Bronchial epithelial cell (primary cell): ENCODE measurements at regions not wholly inside any gene's neighbourhood (a gene's known extent, or its start where the extent isn't known, plus 50 kb on each side); places are given as distances from the start of the nearest gene placed in this dataset.

Experiments
- DNase-seq: peaks from one replicate; pipeline ENCODE4 v3.0.0-alpha.2; 2010; ENCODE audit warnings: low read depth
- FAIRE-seq: peaks from 2 replicates; lab custom pipeline; 2011; peaks lifted over from hg19 to GRCh38; lab: Jason Lieb, UNC
- H3K27me3 ChIP-seq: 2 replicates; pipeline ENCODE4 v1.5.1; 2011; ENCODE audit warnings: low read length; ENCODE audit not compliant: control insufficient read depth, insufficient read depth
- H3K36me3 ChIP-seq: 2 replicates; pipeline ENCODE4 v1.5.1; 2011; ENCODE audit warnings: low read length; ENCODE audit not compliant: control insufficient read depth, insufficient read depth
- H3K4me3 ChIP-seq: 2 replicates; pipeline ENCODE4 v1.5.1; 2011; ENCODE audit warnings: mild to moderate bottlenecking, low read depth, low read length, control low read depth
- TF ChIP-seq, protein P1 (sequence below): IDR thresholded peaks from 2 replicates; pipeline ENCODE4 v1.5.1; 2011; ENCODE audit warnings: mild to moderate bottlenecking, moderate library complexity, low read length, control low read depth, inconsistent platforms; ENCODE audit not compliant: insufficient read depth, severe bottlenecking

DNA sequence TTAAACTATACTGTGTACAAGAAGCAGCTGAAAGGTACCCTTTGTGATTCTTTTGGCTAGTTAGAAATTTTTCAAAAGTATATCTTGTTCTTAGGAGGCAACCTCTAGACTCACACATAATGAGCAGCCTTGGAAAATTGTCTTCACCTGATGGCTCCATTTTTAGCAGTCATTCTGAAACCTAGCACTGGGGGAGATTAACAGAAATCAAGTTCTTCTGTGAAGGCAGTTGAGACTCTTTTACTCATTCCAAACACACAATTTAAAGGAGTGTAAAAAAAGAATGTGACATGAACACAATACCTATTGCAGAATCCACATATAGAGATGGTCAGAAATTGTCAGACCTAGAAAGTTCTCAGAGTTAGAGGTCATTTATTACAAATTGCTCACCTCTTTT, 197.7 kb downstream of the UBE2E3 start:
- no peak for FAIRE-seq

DNA sequence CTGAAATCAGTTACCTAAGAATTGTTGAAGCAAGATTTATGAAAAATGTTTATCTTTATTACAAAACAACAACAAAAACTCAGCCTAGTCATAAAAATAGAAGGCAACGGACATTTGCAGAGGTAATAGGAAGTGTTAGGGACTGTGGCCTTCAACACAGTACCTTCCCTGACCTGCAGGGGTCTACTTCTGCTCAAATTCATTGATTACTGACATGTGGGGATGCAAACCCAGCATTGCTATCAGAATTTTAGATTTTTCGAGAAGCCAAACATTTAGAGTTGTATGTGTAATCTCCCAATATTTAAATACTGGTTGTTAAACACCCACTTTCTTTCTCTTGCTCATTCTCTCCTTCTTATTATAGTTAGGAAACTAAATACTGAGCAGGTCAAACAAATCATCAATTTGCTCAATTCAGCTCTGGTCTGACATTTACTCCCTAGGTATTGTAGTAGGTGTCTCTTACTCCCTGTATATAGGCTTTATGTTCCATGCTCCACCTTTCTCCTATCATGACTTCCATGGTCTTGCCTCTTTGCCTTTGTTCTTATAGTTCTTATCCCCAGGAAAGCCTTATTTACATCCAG, 198.5 kb downstream of the UBE2E3 start:
- H3K4me3 ChIP-seq = no peak overlapping the region
- no peak for DNase-seq
- no peaks in the 10 kb centered on the region for H3K36me3 ChIP-seq
- TF ChIP-seq, protein P1, sequence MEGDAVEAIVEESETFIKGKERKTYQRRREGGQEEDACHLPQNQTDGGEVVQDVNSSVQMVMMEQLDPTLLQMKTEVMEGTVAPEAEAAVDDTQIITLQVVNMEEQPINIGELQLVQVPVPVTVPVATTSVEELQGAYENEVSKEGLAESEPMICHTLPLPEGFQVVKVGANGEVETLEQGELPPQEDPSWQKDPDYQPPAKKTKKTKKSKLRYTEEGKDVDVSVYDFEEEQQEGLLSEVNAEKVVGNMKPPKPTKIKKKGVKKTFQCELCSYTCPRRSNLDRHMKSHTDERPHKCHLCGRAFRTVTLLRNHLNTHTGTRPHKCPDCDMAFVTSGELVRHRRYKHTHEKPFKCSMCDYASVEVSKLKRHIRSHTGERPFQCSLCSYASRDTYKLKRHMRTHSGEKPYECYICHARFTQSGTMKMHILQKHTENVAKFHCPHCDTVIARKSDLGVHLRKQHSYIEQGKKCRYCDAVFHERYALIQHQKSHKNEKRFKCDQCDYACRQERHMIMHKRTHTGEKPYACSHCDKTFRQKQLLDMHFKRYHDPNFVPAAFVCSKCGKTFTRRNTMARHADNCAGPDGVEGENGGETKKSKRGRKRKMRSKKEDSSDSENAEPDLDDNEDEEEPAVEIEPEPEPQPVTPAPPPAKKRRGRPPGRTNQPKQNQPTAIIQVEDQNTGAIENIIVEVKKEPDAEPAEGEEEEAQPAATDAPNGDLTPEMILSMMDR = peak; percentile 34
- no peak for FAIRE-seq
- no peaks in the 10 kb centered on the region for H3K27me3 ChIP-seq

More for the DNA sequence above, 197.7 kb downstream of the UBE2E3 start:
- Histone ChIP-seq H3K27me3 (no peaks in the 10 kb centered on the region), H3K36me3 (no peaks in the 10 kb centered on the region), H3K4me3 (no peak overlapping the region)
- TF ChIP-seq, protein P1 = no peak
- no peak for DNase-seq

DNA sequence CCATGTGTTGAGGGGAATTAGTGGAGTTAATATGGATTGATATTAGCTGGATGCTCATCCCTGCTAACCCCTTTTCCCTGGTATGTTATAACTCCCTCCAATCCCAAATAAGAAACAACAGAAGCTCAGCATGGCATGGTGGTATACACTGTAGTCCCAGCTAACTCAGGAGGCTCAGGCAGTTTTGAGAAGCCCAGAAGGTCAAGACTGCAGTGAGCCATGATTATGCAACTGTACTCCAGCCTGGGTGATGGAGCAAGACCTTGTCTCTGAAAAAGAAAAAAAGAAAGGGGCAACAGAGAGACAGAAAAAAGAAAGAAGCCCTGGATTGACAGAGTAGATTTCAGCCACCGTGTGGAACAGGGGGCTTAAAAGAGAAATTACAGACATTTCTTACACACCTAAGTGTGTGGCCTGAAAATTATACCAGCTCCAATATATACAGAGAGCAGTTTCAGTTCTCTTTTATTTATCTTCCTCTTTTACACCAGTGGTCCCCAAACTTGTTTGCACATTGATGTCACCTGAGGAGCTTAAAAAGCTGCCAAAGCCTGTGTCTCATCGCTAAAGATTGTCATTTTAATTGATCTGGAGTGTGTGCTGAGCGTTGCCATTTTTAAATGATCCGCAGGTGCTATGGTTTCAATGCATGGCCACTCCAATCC, 203.6 kb downstream of the UBE2E3 start:
- Histone ChIP-seq H3K4me3 (no peak overlapping the region), H3K27me3 (no peaks in the 10 kb centered on the region), H3K36me3 (no peaks in the 10 kb centered on the region)
- TF ChIP-seq, protein P1 = no peak
- FAIRE-seq (no peak), DNase-seq (no peak)

DNA sequence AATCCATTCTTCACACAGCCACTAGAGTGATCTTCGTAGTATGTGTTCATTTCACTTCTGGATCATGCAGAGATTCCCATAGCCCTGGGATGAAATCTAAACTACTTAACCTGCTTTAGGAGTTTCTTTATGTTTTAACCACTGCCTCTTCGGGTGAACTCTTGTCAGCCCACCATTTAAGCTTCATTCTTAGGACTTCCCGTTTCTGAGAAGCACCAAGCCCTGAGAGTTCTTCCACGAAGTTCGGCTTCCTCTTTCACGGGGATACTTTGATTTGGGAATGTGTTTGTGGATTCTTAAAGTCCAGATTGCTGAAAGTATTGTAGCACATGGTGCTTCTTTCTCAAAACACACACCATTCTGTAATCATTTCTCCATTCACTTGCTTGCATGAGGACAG, 205.0 kb downstream of the UBE2E3 start:
- DNase-seq (no peak), FAIRE-seq (no peak)
- TF ChIP-seq, protein P1 = no peak
- no peaks in the 10 kb centered on the region for H3K27me3 ChIP-seq
- no peaks in the 10 kb centered on the region for H3K36me3 ChIP-seq
- no peak overlapping the region for H3K4me3 ChIP-seq

DNA sequence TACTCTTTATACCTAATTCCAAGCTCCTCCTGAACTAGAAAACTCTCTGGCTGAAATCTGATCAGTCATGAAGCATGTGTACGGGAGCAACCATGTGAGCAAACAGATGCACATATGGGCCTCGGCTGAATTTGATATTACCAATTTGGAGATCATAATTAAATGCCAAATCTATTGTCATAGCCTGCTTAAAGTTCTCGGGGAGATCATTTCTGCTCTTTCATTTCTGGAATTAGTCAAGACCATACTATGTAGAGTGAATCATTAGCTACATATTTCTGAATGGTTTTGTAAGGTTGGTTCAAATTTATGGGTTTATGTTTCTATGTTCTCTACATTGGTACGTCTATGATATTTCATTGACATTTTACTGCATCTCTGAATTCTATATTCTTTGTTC, 205.5 kb downstream of the UBE2E3 start:
- TF ChIP-seq, protein P1 = no peak
- Histone ChIP-seq H3K27me3 (no peaks in the 10 kb centered on the region), H3K36me3 (no peaks in the 10 kb centered on the region), H3K4me3 (no peak overlapping the region)
- FAIRE-seq (no peak), DNase-seq (no peak)
